NT2/D1 (cell line): ENCODE measurements at regions not wholly inside any gene's neighbourhood (a gene's known extent, or its start where the extent isn't known, plus 50 kb on each side); places are given as distances from the start of the nearest gene placed in this dataset.

Source experiments
- DNase-seq: peaks from one replicate; pipeline ENCODE4 v3.0.0-alpha.2; 2011; ENCODE audit warnings: low read depth, low spot score
- H3K27me3 ChIP-seq: 2 replicates; pipeline ENCODE4 v1.6.0; 2011; ENCODE audit warnings: mild to moderate bottlenecking; ENCODE audit not compliant: insufficient read length, insufficient read depth
- H3K36me3 ChIP-seq: 2 replicates; pipeline ENCODE4 v1.6.1; 2011; ENCODE audit warnings: mild to moderate bottlenecking, low read length, mixed read lengths; ENCODE audit not compliant: insufficient read depth, insufficient read length
- H3K4me1 ChIP-seq: 2 replicates; pipeline ENCODE4 v1.5.1; 2011; ENCODE audit not compliant: insufficient read depth, insufficient read length
- H3K4me3 ChIP-seq: 2 replicates; pipeline ENCODE4 v1.5.1; 2011; ENCODE audit warnings: low read depth; ENCODE audit not compliant: insufficient read length
- H3K9ac ChIP-seq: 2 replicates; pipeline ENCODE4 v1.6.0; 2011; ENCODE audit warnings: low read depth; ENCODE audit not compliant: insufficient read length
- H3K9me3 ChIP-seq: 2 replicates; pipeline ENCODE4 v1.5.1; 2011; ENCODE audit warnings: mild to moderate bottlenecking, low read length; ENCODE audit not compliant: insufficient read depth
- SUZ12 ChIP-seq: IDR thresholded peaks from 2 replicates; pipeline ENCODE4 v1.6.1; 2011; ENCODE audit not compliant: insufficient read length, insufficient read depth; ENCODE audit errors: extremely low read depth
- YY1 ChIP-seq: IDR thresholded peaks from 2 replicates; pipeline ENCODE4 v1.6.1; 2011; ENCODE audit not compliant: insufficient read length, insufficient read depth
- ZNF274 ChIP-seq: IDR thresholded peaks from 2 replicates; pipeline ENCODE4 v1.6.1; 2011; ENCODE audit warnings: mild to moderate bottlenecking, low read depth, low read length

DNA sequence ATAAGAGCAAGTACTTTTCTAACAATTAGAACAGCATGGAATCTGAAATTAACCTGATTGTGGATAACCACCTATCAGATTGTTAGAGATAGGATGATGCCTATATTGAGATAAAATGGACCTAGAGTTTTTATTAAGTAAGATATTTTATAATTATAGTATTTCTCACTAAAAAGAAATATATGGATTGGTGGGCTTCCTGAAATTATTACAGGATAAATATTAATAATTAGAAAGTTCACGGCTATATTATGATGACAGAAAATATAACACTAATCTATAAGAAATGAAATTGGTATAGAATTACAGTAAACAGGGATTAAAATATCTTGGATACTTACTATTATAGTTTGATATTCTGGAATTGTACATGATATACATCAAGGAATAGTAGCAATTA is 378.0 kb upstream of the SPRY2 start:
- Histone ChIP-seq H3K9ac (no peak overlapping the region), H3K4me1 (no peaks in the 10 kb centered on the region), H3K9me3 (no peaks in the 10 kb centered on the region), H3K36me3 (no peaks in the 10 kb centered on the region), H3K27me3 (no peaks in the 10 kb centered on the region), H3K4me3 (no peak overlapping the region)
- no peak for DNase-seq
- TF ChIP-seq SUZ12 (no peak), ZNF274 (no peak), YY1 (no peak)

DNA sequence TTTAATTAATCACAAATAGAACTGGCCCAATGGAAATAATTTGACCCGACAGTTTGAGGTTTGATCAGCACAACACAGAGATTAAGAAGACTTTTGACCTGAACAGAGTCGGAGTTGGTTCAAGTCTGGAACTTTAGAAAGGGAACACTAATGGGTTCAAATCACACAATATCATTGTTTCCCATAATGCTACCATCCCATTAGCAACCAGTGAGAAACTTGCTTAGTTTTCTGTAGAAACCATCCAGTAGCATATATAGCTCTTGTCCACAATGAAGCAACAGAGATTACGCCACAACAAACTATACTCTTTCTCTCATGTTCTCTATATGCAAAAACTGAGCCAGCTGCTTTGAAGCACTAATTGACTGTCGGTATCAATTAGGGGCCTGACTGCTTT is 376.9 kb upstream of the SPRY2 start:
- Histone ChIP-seq H3K9me3 (peaks cover 4% of the 10 kb centered on the region; the same call in 1 of the 2 replicates), H3K36me3 (no peaks in the 10 kb centered on the region), H3K9ac (no peak overlapping the region)

DNA sequence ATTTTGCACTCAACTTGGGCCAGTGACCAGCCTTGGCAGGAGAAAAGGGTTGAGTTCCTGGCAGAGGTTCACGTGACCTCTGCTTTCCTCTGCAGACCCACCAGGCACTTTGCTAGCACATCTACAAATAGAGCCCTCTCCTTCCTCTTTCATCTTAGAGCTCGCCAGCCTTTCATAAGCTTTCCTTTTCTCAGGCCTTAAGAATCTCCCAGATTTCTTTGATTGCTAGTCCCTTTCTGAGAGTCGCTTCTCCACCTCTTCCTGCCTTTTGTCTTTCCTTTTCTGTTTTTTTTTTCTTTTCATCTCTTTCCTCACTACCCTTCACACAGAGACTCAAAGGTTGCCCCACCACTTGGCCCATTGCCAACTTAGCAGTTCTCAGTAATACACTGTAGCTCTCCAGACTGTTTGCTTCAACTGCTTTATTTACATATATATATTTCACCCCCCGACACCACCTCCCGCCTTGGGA is 375.7 kb upstream of the SPRY2 start:
- H3K36me3 ChIP-seq, result no peaks in the 10 kb centered on the region
- H3K4me1 ChIP-seq, result no peaks in the 10 kb centered on the region
- no peak overlapping the region for H3K4me3 ChIP-seq
- H3K27me3 ChIP-seq, result no peaks in the 10 kb centered on the region
- TF ChIP-seq ZNF274 (no peak), SUZ12 (no peak), YY1 (no peak)
- peaks cover 5% of the 10 kb centered on the region; the same call in 1 of the 2 replicates for H3K9me3 ChIP-seq
- no peak overlapping the region for H3K9ac ChIP-seq
- DNase-seq, result peak; percentile 57

More for the DNA sequence above, 376.9 kb upstream of the SPRY2 start:
- DNase-seq, result no peak
- Histone ChIP-seq H3K4me3 (no peak overlapping the region), H3K27me3 (no peaks in the 10 kb centered on the region), H3K4me1 (no peaks in the 10 kb centered on the region)
- TF ChIP-seq ZNF274 (no peak), YY1 (no peak), SUZ12 (no peak)

DNA sequence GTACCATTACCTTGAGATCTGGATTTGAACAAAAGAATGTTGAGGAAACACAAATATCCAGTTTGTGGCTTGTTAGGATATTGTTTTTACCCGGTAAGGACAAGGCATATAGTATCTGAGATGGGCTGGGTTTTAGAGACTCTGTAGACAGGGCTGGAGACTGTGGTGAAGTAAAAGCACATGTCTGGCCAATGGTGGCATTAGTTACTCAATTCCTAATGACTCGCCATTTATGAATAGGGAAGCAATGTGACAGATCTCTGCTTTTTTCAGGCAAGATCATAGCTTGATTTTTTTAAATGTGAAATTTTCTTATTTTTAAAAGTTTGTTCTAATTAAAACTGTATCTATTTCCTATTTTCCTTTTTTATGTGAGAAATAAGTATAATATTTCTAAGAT is 371.1 kb upstream of the SPRY2 start:
- H3K36me3 ChIP-seq, result no peaks in the 10 kb centered on the region
- H3K9ac ChIP-seq, result no peak overlapping the region
- no peaks in the 10 kb centered on the region for H3K27me3 ChIP-seq
- no peaks in the 10 kb centered on the region for H3K4me1 ChIP-seq
- H3K4me3 ChIP-seq, result no peak overlapping the region
- TF ChIP-seq YY1, result no peak
- no peak for TF ChIP-seq ZNF274
- TF ChIP-seq SUZ12, result no peak
- no peak for DNase-seq
- peaks cover 10% of the 10 kb centered on the region; the same call in 1 of the 2 replicates for H3K9me3 ChIP-seq

DNA sequence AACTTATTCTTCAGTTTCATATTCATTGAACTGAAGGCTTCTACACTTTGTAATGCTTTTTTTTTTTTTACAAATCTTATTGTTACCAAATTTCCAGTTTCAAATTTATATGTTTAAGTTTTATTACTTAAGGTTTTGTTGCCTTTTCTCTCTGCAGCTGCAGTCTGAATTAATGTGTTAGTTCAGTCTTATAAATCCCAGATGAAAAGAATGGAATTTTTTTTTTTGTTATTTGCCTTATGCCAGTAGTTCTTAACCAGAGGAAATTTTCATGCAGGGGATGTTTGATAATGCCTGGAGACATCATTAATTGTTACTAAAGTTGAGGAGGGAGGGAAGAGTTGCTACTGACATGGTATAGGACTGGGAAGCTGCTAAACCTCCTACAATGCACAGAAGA is 367.9 kb upstream of the SPRY2 start:
- Histone ChIP-seq H3K36me3 (no peaks in the 10 kb centered on the region), H3K4me1 (no peaks in the 10 kb centered on the region), H3K27me3 (no peaks in the 10 kb centered on the region), H3K9ac (no peak overlapping the region), H3K4me3 (no peak overlapping the region), H3K9me3 (peaks cover 15% of the 10 kb centered on the region; the same call in 1 of the 2 replicates)
- no peak for TF ChIP-seq SUZ12
- TF ChIP-seq YY1, result no peak
- no peak for TF ChIP-seq ZNF274
- no peak for DNase-seq

DNA sequence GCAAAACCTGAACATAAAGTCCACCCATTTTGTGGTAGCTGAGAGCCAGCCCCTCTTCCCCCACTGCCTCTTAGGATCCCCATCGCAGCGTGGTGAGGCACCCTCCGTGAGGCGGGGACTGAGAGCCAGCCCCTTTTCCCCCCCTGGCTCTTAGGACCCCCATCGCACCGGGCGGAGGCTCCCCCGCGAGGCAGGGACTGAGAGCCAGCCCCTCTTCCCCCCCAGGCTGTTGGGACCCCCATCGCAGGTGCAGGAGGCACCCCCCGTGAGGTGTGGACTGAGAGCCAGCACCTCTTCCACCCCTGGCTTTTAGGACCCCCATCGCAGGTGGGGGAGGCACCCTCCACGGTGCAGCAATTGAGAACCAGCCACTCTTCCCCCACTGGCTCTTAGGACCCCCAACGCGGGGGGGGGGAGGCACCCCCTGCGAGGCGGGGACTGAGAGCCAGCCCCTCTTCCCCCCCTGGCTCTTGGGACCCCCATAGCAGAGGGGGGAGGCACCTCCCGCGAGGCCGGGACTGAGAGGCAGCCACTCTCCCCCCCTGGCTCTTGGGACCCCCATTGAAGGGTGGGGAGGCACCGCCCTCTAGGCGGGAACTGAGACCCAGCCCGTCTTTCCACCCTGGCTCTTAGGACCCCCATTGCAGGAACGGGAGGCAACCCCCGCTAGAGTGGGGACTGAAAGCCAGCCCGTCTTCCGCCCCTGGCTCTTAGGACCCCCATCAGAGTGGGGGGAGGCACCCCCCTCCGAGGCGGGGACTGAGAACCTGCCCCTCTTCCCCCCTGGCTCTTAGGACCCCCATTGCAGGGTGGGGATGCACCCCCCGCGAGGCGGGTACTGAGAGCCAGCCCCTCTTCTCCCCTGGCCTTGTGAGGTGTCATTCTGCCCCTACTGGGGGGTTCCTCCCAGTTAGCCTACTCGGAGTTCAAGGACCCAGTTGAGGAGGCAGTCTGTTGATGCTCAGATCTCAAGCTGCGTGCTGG is 366.4 kb upstream of the SPRY2 start:
- peaks cover 9% of the 10 kb centered on the region; the same call in 1 of the 2 replicates for H3K9me3 ChIP-seq
- no peak overlapping the region for H3K9ac ChIP-seq
- TF ChIP-seq ZNF274 (no peak), YY1 (no peak), SUZ12 (no peak)

DNA sequence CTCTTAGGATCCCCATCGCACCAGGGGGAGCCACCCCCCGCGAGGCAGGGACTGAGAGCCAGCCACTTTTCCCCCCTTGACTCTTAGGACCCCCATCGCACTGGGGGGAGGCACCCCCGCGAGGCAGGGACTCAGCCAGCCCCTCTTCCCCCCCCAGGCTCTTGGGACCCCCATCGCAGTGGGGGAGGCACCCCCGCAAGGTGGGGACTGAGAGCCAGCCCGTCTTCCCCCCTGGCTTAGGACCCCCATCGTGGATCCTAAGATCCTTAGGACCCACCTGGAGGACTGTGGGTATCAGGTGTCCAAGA is 365.2 kb upstream of the SPRY2 start:
- H3K4me1 ChIP-seq, result no peaks in the 10 kb centered on the region
- no peaks in the 10 kb centered on the region for H3K36me3 ChIP-seq
- H3K4me3 ChIP-seq, result no peak overlapping the region
- H3K9ac ChIP-seq, result no peak overlapping the region
- no peak for TF ChIP-seq YY1
- TF ChIP-seq SUZ12, result no peak
- no peak for TF ChIP-seq ZNF274
- DNase-seq, result no peak
- no peaks in the 10 kb centered on the region for H3K27me3 ChIP-seq
- H3K9me3 ChIP-seq, result peaks cover 9% of the 10 kb centered on the region; the same call in 1 of the 2 replicates

More for the DNA sequence above, 366.4 kb upstream of the SPRY2 start:
- Histone ChIP-seq H3K4me3 (no peak overlapping the region), H3K27me3 (no peaks in the 10 kb centered on the region), H3K36me3 (no peaks in the 10 kb centered on the region), H3K4me1 (no peaks in the 10 kb centered on the region)
- DNase-seq, result no peak
